ENCODE measurements at regions not wholly inside any gene's neighbourhood (a gene's known extent, or its start where the extent isn't known, plus 50 kb on each side); places are given as distances from the start of the nearest gene placed in this dataset.

DNA sequence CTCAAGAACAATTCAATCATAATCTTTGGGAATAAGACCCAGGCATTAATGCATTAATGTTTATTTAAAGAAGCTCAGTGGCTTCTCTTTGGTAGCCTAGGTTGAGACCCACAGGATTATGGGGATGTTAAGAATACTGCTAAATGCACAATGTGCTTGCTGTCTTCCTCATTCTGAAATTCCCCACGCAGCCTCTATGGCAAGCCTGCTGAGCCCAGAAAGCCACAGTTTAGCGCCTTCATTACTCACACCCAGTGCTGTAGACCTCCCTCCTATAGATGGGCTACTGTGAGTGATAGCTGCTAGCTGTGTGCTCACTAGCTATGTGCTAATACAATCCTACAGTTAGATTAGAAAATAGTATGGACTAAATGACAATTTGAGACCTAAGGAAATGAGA, 90.6 kb downstream of the TNFSF13B start:
- Histone ChIP-seq H3K36me3 (ENCODE audit: low read depth, low read length) (no peaks in the 10 kb centered on the region), H3K27me3 (ENCODE audit: low read length) (peaks cover 28% of the 10 kb centered on the region), H3K4me1 (ENCODE audit: insufficient read depth, low read length) (no peaks in the 10 kb centered on the region), H3K9ac (ENCODE audit: low read length) (no peak overlapping the region), H3K9me2 (replicated peaks; ENCODE audit: low read length) (no peaks in the 10 kb centered on the region), H2AFZ (ENCODE audit: low read length) (no peak overlapping the region), H3F3A (ENCODE audit: low read length, unreplicated experiment) (no peaks in the 10 kb centered on the region), H3K27ac (ENCODE audit: low read length) (no peak overlapping the region), H3K4me3 (ENCODE audit: low read length) (no peak overlapping the region), H4K20me1 (ENCODE audit: low read length) (no peaks in the 10 kb centered on the region), H3K4me2 (ENCODE audit: low read length) (no peak overlapping the region), H3K79me2 (ENCODE audit: low read length) (no peaks in the 10 kb centered on the region), H3K9me3 (ENCODE audit: low read length) (no peaks in the 10 kb centered on the region)
- DNase-seq (no peak), ATAC-seq (no peak)
- BruUV-seq (replicated peaks) = no TSS peak
- POLR2A ChIA-PET (ENCODE audit: unreplicated experiment) = no interaction called here
- CTCF ChIA-PET = no interaction called here
- TF ChIP-seq EZH2 (IDR thresholded peaks at IDR 0.05; ENCODE audit: low read length, unreplicated experiment) (no peak), EZH2phosphoT487 (IDR thresholded peaks at IDR 0.05; ENCODE audit: borderline replicate concordance, low read length) (no peak)
- TF ChIP-seq, protein P1, sequence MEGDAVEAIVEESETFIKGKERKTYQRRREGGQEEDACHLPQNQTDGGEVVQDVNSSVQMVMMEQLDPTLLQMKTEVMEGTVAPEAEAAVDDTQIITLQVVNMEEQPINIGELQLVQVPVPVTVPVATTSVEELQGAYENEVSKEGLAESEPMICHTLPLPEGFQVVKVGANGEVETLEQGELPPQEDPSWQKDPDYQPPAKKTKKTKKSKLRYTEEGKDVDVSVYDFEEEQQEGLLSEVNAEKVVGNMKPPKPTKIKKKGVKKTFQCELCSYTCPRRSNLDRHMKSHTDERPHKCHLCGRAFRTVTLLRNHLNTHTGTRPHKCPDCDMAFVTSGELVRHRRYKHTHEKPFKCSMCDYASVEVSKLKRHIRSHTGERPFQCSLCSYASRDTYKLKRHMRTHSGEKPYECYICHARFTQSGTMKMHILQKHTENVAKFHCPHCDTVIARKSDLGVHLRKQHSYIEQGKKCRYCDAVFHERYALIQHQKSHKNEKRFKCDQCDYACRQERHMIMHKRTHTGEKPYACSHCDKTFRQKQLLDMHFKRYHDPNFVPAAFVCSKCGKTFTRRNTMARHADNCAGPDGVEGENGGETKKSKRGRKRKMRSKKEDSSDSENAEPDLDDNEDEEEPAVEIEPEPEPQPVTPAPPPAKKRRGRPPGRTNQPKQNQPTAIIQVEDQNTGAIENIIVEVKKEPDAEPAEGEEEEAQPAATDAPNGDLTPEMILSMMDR (conservative IDR thresholded peaks at IDR 0.05; ENCODE audit: low read depth, low read length) = no peak
- intact Hi-C loops (cut with micrococcal nuclease) = no loop called here

DNA sequence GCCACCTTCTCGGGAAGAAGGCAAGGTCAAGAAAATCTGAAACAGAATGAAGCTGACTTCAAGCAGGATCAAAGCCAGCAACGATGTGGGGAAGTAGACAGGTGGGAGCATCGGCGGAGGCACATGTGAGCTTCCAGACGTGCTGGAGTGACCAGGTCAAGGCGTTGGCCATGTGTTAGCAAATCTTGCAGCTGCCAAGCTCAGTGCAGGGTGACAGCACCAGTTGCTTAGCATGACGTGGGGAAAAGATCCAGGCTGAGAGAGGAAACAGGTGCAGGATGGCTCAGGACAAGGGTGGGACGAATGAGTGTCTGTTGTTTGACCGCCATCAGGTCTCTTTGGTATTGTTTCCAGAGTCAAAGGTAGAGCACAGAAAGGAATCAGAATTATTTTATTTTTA, 92.3 kb downstream of the TNFSF13B start:
- no peak overlapping the region for H2AFZ ChIP-seq (ENCODE audit: low read length)
- POLR2A ChIA-PET (ENCODE audit: unreplicated experiment) = no interaction called here

DNA sequence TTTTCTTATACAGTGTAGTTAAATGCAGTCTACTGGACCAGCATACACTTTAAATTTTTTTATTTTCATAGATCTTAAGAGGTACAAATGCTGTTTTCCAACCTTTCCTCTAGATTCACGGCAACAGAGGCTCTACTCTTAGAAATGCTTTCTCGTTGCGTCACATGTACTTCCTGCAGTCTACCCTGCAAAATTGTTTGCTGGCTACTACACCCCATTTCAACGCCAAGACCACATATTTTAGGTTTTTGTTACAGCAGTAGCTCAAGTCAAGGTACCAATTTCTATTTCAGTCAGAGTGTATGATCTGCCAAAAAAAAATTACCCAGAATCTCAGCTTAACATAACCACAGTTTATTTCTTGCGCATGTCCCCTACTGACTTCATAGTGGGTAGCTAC, 94.1 kb downstream of the TNFSF13B start:
- DNase-seq = no peak
- Histone ChIP-seq H3K4me2 (ENCODE audit: low read length) (no peak overlapping the region), H3K4me1 (ENCODE audit: insufficient read depth, low read length) (no peaks in the 10 kb centered on the region), H2AFZ (ENCODE audit: low read length) (no peak overlapping the region), H3K27me3 (ENCODE audit: low read length) (peaks cover 32% of the 10 kb centered on the region), H3K79me2 (ENCODE audit: low read length) (no peaks in the 10 kb centered on the region), H4K20me1 (ENCODE audit: low read length) (no peaks in the 10 kb centered on the region), H3K4me3 (ENCODE audit: low read length) (no peak overlapping the region), H3K9me2 (replicated peaks; ENCODE audit: low read length) (no peaks in the 10 kb centered on the region), H3K9ac (ENCODE audit: low read length) (no peak overlapping the region), H3K36me3 (ENCODE audit: low read depth, low read length) (no peaks in the 10 kb centered on the region), H3K9me3 (ENCODE audit: low read length) (no peaks in the 10 kb centered on the region), H3K27ac (ENCODE audit: low read length) (no peak overlapping the region), H3F3A (ENCODE audit: low read length, unreplicated experiment) (no peaks in the 10 kb centered on the region)
- no peak for ATAC-seq
- no TSS peak for BruUV-seq (replicated peaks)
- POLR2A ChIA-PET (ENCODE audit: unreplicated experiment) = no interaction called here
- intact Hi-C loops (cut with micrococcal nuclease) = no loop called here
- CTCF ChIA-PET = no interaction called here
- TF ChIP-seq EZH2phosphoT487 (IDR thresholded peaks at IDR 0.05; ENCODE audit: borderline replicate concordance, low read length) = no peak
- TF ChIP-seq, protein P1 (conservative IDR thresholded peaks at IDR 0.05; ENCODE audit: low read depth, low read length) = no peak
- TF ChIP-seq EZH2 (IDR thresholded peaks at IDR 0.05; ENCODE audit: low read length, unreplicated experiment) = no peak

More for the DNA sequence above, 92.3 kb downstream of the TNFSF13B start:
- no peak overlapping the region for H3K4me3 ChIP-seq (ENCODE audit: low read length)
- no peaks in the 10 kb centered on the region for H3K4me1 ChIP-seq (ENCODE audit: insufficient read depth, low read length)
- no peaks in the 10 kb centered on the region for H3K79me2 ChIP-seq (ENCODE audit: low read length)
- H3F3A ChIP-seq (ENCODE audit: low read length, unreplicated experiment) = no peaks in the 10 kb centered on the region
- no peak overlapping the region for H3K4me2 ChIP-seq (ENCODE audit: low read length)
- no peaks in the 10 kb centered on the region for H4K20me1 ChIP-seq (ENCODE audit: low read length)
- intact Hi-C loops (cut with micrococcal nuclease) = no loop called here
- TF ChIP-seq, protein P1 (conservative IDR thresholded peaks at IDR 0.05; ENCODE audit: low read depth, low read length) = no peak
- TF ChIP-seq EZH2phosphoT487 (IDR thresholded peaks at IDR 0.05; ENCODE audit: borderline replicate concordance, low read length) (no peak), EZH2 (IDR thresholded peaks at IDR 0.05; ENCODE audit: low read length, unreplicated experiment) (no peak)
- no peaks in the 10 kb centered on the region for H3K9me3 ChIP-seq (ENCODE audit: low read length)
- H3K27ac ChIP-seq (ENCODE audit: low read length) = no peak overlapping the region
- DNase-seq (no peak), ATAC-seq (no peak)
- H3K9me2 ChIP-seq (replicated peaks; ENCODE audit: low read length) = no peaks in the 10 kb centered on the region
- H3K9ac ChIP-seq (ENCODE audit: low read length) = no peak overlapping the region
- H3K27me3 ChIP-seq (ENCODE audit: low read length) = peaks cover 28% of the 10 kb centered on the region
- H3K36me3 ChIP-seq (ENCODE audit: low read depth, low read length) = no peaks in the 10 kb centered on the region
- CTCF ChIA-PET = no interaction called here
- no TSS peak for BruUV-seq (replicated peaks)
